GM12892 (cell line): ENCODE measurements at regions not wholly inside any gene's neighbourhood (a gene's known extent, or its start where the extent isn't known, plus 50 kb on each side); places are given as distances from the start of the nearest gene placed in this dataset.

Experiments used
- POLR2A ChIP-seq: IDR thresholded peaks from 2 replicates; pipeline ENCODE4 v1.6.1; 2011; ENCODE audit warnings: low read depth, low read length, control low read depth
- POLR2AphosphoS5 ChIP-seq: IDR thresholded peaks from 2 replicates; pipeline ENCODE4 v1.6.1; 2011; ENCODE audit warnings: low read depth, low read length, control low read depth
- TAF1 ChIP-seq: IDR thresholded peaks from 2 replicates; pipeline ENCODE4 v1.6.1; 2011; ENCODE audit warnings: low read depth, mild to moderate bottlenecking, control low read depth, low read length, borderline replicate concordance

DNA sequence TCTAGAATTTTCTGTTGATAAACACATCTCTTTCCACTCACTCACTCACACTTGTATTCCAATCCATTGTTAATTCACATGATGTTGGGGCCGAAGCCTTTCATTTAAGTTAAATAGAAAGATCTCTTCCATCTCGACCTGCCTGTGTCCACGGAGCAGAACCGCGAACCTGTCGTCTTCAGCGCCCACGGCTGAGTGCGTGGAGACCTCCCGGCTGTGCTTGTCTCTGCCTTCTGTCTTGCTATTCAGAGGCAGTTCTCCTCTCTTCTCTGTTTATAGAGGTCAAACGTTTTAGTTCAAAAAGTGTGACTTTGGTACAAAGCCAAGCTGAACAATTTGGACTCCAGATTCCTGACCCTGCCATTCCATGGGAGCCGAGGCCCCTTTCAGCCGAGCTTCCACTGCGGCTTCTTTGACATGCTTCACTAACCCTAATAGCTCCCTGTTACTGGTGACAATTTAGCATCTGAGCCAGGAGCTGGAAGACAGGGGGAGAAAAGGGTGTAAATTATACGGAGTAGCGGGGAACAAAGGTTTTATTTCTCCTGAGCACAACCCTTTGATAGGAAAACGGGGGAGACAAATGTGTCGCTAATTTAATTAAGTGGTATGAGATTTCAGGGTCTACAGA, 314.4 kb upstream of the IRX4 start:
- TF ChIP-seq POLR2AphosphoS5 (no peak), POLR2A (no peak), TAF1 (no peak)
